Neural crest cell (in vitro differentiated cells): ENCODE measurements at regions not wholly inside any gene's neighbourhood (a gene's known extent, or its start where the extent isn't known, plus 50 kb on each side); places are given as distances from the start of the nearest gene placed in this dataset.

Experiments
- DNase-seq: peaks from one replicate; pipeline ENCODE4 v3.0.0; 2021; ENCODE audit warnings: low read depth, mixed read lengths, low spot score
- H3K27ac Mint-ChIP-seq: one replicate; pipeline ENCODE4 v1.8.0; 2021; ENCODE audit warnings: mild to moderate bottlenecking, mixed read lengths; ENCODE audit not compliant: unreplicated experiment
- H3K27me3 Mint-ChIP-seq: 2 replicates; pipeline ENCODE4 v1.8.0; 2021; ENCODE audit warnings: low read depth, mild to moderate bottlenecking, mixed read lengths
- H3K36me3 Mint-ChIP-seq: 2 replicates; pipeline ENCODE4 v1.8.0; 2021; ENCODE audit warnings: low read depth, mild to moderate bottlenecking, mixed read lengths
- H3K4me1 Mint-ChIP-seq: 2 replicates; pipeline ENCODE4 v1.8.0; 2021; ENCODE audit warnings: mixed read lengths
- H3K4me3 Mint-ChIP-seq: one replicate; pipeline ENCODE4 v1.8.0; 2021; ENCODE audit warnings: mild to moderate bottlenecking, mixed read lengths
- H3K9me3 Mint-ChIP-seq: 2 replicates; pipeline ENCODE4 v1.8.0; 2021; ENCODE audit warnings: mixed read lengths
- CTCF ChIP-seq: fragments of 200-600 bp; sonication (generic); conservative IDR thresholded peaks from 2 replicates; pipeline ENCODE4 v1.5.0; 2021; ENCODE audit warnings: antibody characterized with exemption, mild to moderate bottlenecking

GRCh38 chr13:82432949-82433348, 1449.3 kb downstream of the SLITRK1 start:
- no peak for DNase-seq
- no peak for TF ChIP-seq CTCF
- no peaks in the 10 kb centered on the region for H3K27me3 Mint-ChIP-seq
- no peaks in the 10 kb centered on the region for H3K4me1 Mint-ChIP-seq
- no peak overlapping the region for H3K4me3 Mint-ChIP-seq
- no peak overlapping the region for H3K27ac Mint-ChIP-seq
- peaks cover 9% of the 10 kb centered on the region for H3K9me3 Mint-ChIP-seq
- H3K36me3 Mint-ChIP-seq, result no peaks in the 10 kb centered on the region

DNA sequence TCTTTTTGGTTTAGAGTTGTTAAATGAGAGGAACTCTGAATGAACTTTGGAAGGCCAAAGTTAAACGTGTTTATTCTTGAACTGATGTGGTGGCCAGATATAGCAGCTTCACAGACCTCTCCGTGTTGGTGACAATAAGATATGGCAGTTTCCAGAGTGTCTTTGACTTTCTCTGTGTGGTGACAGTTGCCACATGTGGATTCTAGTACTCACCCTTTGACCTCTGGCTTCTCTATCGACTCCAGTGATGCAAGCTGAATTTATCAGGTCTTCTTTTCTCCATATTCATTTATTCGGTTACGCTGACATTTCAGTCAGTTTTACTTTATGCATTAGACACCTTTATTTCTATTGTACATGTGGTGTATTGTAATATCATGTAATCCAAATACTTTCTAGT, 1469.5 kb downstream of the SLITRK1 start:
- Mint-ChIP-seq H3K9me3 (no peaks in the 10 kb centered on the region), H3K4me3 (no peak overlapping the region), H3K27ac (no peak overlapping the region), H3K36me3 (no peaks in the 10 kb centered on the region), H3K27me3 (no peaks in the 10 kb centered on the region), H3K4me1 (no peaks in the 10 kb centered on the region)
- DNase-seq, result no peak
- no peak for TF ChIP-seq CTCF

DNA sequence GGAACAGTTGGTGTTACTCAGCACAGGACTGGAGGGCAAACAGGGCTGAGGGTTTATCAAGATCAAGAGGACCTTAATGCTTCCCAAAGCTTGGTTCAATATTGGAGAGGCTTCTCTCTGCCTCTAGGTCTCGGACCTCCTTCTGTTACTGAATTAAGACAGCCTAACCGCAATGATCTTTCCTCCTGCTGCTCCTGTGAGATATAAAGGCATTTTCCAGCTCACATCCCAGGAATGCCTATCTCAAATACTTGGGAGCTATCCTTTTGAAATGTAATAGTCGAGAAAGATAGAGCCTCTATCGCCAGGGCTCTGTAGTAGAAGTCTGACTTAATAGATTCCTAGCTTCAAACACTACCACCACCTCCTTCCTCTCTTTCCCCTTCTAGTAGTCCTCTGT, 1475.0 kb downstream of the SLITRK1 start:
- H3K27ac Mint-ChIP-seq, result no peak overlapping the region
- H3K4me1 Mint-ChIP-seq, result no peaks in the 10 kb centered on the region
- peaks cover 5% of the 10 kb centered on the region for H3K9me3 Mint-ChIP-seq
- no peaks in the 10 kb centered on the region for H3K36me3 Mint-ChIP-seq
- DNase-seq, result no peak
- no peak overlapping the region for H3K4me3 Mint-ChIP-seq
- no peaks in the 10 kb centered on the region for H3K27me3 Mint-ChIP-seq
- TF ChIP-seq CTCF, result no peak

- H3K27me3 Mint-ChIP-seq, result no peaks in the 10 kb centered on the region
- H3K9me3 Mint-ChIP-seq, result peaks cover 5% of the 10 kb centered on the region
- TF ChIP-seq CTCF, result no peak
- no peaks in the 10 kb centered on the region for H3K36me3 Mint-ChIP-seq
- H3K27ac Mint-ChIP-seq, result no peak overlapping the region
- no peaks in the 10 kb centered on the region for H3K4me1 Mint-ChIP-seq
- no peak for DNase-seq
- no peak overlapping the region for H3K4me3 Mint-ChIP-seq
Measured at GRCh38 chr13:82374719-82375118, 1507.6 kb downstream of the SLITRK1 start.

DNA sequence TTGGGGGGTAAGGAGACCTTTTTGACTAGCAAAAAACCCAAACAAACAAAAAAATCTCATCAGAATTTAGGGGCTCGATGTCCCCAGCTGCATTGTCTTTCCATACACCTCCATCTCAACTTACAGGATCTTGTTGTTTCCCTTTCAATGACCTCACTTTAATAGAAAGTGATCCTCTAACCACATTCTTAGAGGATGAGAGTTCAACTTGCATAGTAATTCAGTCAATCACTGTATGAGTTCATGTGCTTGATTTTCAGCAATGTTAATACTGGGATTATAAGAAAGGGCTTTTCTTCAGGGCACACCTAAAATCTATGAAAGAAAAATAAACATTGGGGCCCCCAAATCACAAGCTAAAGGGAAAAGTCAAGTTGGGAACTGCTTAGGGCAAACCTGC, 1512.0 kb downstream of the SLITRK1 start:
- no peaks in the 10 kb centered on the region for H3K9me3 Mint-ChIP-seq
- no peak for DNase-seq
- TF ChIP-seq CTCF, result no peak
- no peak overlapping the region for H3K27ac Mint-ChIP-seq
- H3K4me3 Mint-ChIP-seq, result no peak overlapping the region
- no peaks in the 10 kb centered on the region for H3K27me3 Mint-ChIP-seq
- H3K36me3 Mint-ChIP-seq, result no peaks in the 10 kb centered on the region
- H3K4me1 Mint-ChIP-seq, result no peaks in the 10 kb centered on the region

- H3K9me3 Mint-ChIP-seq, result no peaks in the 10 kb centered on the region
- H3K4me3 Mint-ChIP-seq, result no peak overlapping the region
- no peak for TF ChIP-seq CTCF
- DNase-seq, result no peak
- no peaks in the 10 kb centered on the region for H3K4me1 Mint-ChIP-seq
- H3K27ac Mint-ChIP-seq, result no peak overlapping the region
- H3K27me3 Mint-ChIP-seq, result no peaks in the 10 kb centered on the region
- H3K36me3 Mint-ChIP-seq, result no peaks in the 10 kb centered on the region
Measured at GRCh38 chr13:82364525-82364924, 1517.7 kb downstream of the SLITRK1 start.
